VCaP (cell line): ENCODE measurements at regions not wholly inside any gene's neighbourhood (a gene's known extent, or its start where the extent isn't known, plus 50 kb on each side); places are given as distances from the start of the nearest gene placed in this dataset.

ENCODE experiments used
- H3K27ac ChIP-seq: fragments of 450-650 bp; 2 replicates; pipeline ENCODE4 v1.5.1; 2017
- TF ChIP-seq, protein P1 (sequence below): fragments of 450-650 bp; conservative IDR thresholded peaks from 2 replicates; pipeline ENCODE4 v1.5.1; 2017; ENCODE audit warnings: mild to moderate bottlenecking, moderate library complexity

GRCh38 chr11:127596433-127596832, 595.9 kb upstream of the KIRREL3 start:
- TF ChIP-seq, protein P1, sequence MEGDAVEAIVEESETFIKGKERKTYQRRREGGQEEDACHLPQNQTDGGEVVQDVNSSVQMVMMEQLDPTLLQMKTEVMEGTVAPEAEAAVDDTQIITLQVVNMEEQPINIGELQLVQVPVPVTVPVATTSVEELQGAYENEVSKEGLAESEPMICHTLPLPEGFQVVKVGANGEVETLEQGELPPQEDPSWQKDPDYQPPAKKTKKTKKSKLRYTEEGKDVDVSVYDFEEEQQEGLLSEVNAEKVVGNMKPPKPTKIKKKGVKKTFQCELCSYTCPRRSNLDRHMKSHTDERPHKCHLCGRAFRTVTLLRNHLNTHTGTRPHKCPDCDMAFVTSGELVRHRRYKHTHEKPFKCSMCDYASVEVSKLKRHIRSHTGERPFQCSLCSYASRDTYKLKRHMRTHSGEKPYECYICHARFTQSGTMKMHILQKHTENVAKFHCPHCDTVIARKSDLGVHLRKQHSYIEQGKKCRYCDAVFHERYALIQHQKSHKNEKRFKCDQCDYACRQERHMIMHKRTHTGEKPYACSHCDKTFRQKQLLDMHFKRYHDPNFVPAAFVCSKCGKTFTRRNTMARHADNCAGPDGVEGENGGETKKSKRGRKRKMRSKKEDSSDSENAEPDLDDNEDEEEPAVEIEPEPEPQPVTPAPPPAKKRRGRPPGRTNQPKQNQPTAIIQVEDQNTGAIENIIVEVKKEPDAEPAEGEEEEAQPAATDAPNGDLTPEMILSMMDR = no peak

DNA sequence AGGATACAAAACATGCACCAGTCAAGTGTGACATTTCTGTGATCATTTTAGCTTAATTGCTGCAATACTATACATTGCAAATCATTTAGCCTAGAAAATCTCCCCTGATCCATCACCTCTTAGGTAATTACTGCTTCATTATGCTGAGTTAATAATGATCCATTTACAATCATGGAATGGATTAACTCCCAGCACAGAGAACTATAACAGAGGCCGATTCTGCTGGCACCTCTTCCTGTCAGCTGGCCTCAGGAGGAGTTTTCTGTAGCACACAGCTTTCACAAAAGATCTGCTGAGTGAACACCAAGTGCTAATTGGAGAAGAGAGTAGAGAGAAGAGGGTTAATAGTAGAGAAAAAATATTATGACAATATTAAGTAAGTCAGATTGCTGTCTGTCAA, 591.8 kb upstream of the KIRREL3 start:
- no peak overlapping the region for H3K27ac ChIP-seq
- TF ChIP-seq, protein P1 = no peak

More at GRCh38 chr11:127596433-127596832, 595.9 kb upstream of the KIRREL3 start:
- H3K27ac ChIP-seq = no peak overlapping the region

DNA sequence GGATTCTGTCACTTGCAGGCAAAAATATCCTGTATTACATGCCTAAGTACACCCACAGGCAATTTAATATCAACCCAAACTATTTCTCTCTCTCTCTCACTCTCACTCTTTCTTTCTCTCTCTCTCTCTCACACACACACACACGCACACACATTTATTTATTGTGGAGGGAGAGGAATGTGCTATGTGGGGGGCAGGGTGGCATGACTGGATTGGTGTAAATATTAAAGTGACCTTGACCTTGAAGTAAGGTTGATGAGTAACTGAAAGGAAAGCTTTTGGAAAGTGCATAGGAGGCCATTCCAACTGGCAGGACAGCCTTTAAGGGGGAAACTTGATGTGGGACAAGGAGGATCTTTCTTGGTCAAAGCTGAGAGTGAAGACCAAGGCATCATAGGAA, 589.7 kb upstream of the KIRREL3 start:
- TF ChIP-seq, protein P1 = no peak
- no peak overlapping the region for H3K27ac ChIP-seq

- H3K27ac ChIP-seq = no peak overlapping the region
- TF ChIP-seq, protein P1 = no peak
These were observed 587.9 kb upstream of the KIRREL3 start for GRCh38 chr11:127588431-127588830.

GRCh38 chr11:127587511-127587910, 586.9 kb upstream of the KIRREL3 start:
- no peak overlapping the region for H3K27ac ChIP-seq
- TF ChIP-seq, protein P1 = no peak

DNA sequence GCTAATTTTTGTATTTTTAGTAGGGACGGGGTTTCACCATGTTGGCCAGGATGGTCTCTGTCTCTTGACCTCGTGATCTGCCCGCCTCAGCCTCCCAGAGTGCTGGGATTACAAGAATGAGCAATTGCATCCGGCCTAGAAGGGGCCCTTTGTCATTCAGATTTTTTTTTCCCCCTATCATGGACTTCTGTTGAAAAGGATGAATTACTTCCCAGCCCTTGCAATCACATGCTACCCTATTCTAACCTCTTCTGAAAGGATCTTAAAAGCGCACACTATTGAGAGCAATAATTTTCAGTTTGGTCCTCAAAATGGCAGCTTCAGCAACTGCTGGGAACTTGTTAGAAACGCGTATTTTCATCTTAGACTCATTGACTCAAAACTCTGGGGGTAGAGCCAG, 575.6 kb upstream of the KIRREL3 start:
- TF ChIP-seq, protein P1 = no peak
- no peak overlapping the region for H3K27ac ChIP-seq

DNA sequence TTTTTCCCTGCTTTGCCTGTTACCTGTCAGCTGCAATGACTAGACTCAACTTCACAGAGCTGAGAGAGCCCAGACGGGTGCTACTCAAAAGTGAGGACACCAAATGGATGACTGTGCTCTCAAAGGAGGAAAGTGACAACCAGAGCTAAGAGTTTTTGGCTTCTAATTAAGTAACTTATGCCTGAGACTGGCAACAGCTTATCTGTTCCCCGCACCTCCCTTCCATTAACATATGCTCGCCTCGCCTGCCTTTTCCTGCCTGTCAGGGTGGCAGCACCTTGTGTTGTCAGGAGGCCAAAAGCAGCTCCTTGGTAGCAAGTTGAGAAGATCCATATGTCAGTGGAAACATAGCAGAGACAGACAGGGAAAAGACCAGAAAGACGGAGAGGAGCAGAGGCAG, 573.9 kb upstream of the KIRREL3 start:
- TF ChIP-seq, protein P1 = no peak
- H3K27ac ChIP-seq = no peak overlapping the region

GRCh38 chr11:127568891-127569290, 568.3 kb upstream of the KIRREL3 start:
- H3K27ac ChIP-seq = no peak overlapping the region
- TF ChIP-seq, protein P1 = no peak
